ENCODE measurements at regions not wholly inside any gene's neighbourhood (a gene's known extent, or its start where the extent isn't known, plus 50 kb on each side); places are given as distances from the start of the nearest gene placed in this dataset.

DNA sequence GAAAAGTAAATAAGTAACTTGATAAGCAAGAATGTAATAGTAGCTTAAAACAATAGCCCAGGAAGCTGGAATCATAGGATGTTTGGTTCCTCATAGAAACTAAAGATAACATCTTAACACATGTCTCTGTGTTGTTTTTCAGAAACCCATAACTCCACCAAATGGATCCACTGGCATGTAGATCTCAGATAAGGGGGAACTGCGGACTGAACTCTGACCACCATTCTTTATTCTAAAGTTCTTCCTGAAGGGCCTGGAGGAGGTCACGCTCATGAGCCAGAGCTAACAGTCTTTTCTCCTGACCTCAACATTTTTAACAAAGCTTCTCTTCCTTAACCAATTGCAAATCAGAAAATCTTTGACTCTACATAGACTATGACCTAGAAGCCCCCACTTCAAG lies 101.9 kb downstream of the SOX14 start:
- Histone ChIP-seq H3K9me3 (ENCODE audit: insufficient read depth, low read depth) (no peaks in the 10 kb centered on the region), H3K9me2 (ENCODE audit: insufficient read depth) (no peaks in the 10 kb centered on the region), H3K27me3 (ENCODE audit: insufficient read depth, low read depth) (0 out of 2 replicates have a peak, but pooled peaks cover 3% of the 10 kb centered on the region), H3F3A (ENCODE audit: insufficient read depth, low read depth) (no peaks in the 10 kb centered on the region), H3K4me1 (replicated peaks; ENCODE audit: insufficient read depth) (no peaks in the 10 kb centered on the region), H2AFZ (no peak overlapping the region), H3K4me3 (no peak overlapping the region), H3K4me2 (no peak overlapping the region), H3K27ac (no peak overlapping the region), H3K79me2 (ENCODE audit: low read depth) (no peaks in the 10 kb centered on the region), H3K36me3 (ENCODE audit: low read depth) (no peaks in the 10 kb centered on the region), H4K20me1 (ENCODE audit: insufficient read depth) (no peaks in the 10 kb centered on the region)
- ChIA-PET POLR2A (ENCODE audit: unreplicated experiment) (no interaction called here), CTCF (no interaction called here)
- no TSS peak for BruUV-seq (replicated peaks)
- TF ChIP-seq, protein P1, sequence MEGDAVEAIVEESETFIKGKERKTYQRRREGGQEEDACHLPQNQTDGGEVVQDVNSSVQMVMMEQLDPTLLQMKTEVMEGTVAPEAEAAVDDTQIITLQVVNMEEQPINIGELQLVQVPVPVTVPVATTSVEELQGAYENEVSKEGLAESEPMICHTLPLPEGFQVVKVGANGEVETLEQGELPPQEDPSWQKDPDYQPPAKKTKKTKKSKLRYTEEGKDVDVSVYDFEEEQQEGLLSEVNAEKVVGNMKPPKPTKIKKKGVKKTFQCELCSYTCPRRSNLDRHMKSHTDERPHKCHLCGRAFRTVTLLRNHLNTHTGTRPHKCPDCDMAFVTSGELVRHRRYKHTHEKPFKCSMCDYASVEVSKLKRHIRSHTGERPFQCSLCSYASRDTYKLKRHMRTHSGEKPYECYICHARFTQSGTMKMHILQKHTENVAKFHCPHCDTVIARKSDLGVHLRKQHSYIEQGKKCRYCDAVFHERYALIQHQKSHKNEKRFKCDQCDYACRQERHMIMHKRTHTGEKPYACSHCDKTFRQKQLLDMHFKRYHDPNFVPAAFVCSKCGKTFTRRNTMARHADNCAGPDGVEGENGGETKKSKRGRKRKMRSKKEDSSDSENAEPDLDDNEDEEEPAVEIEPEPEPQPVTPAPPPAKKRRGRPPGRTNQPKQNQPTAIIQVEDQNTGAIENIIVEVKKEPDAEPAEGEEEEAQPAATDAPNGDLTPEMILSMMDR (conservative IDR thresholded peaks at IDR 0.05): no peak
- no peak for TF ChIP-seq EZH2 (IDR thresholded peaks at IDR 0.05; ENCODE audit: low read depth)
- no peak for DNase-seq
- intact Hi-C loops (cut with micrococcal nuclease; ENCODE audit: unreplicated experiment): no loop called here

DNA sequence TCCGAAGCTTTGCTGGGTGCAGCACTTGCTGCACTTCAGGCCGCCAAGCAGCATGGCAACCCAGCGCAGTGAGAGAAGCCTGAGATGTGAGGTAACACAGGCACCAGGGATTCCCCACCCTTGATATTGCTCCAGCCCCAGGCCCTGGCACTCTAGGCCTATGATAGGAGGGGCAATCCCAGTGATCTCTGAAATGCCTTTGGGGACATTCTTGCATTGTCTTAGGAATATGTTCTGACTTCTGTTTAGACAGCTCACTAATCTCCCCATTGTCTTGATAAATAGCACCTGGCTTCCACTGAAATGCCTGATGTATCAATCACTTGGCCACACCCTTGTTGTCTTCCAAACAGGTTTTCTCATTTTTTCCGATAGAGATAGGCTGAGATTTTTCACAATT lies 102.8 kb downstream of the SOX14 start:
- CTCF ChIA-PET: no interaction called here
- Histone ChIP-seq H3K27me3 (ENCODE audit: insufficient read depth, low read depth) (no peaks in the 10 kb centered on the region), H3K4me2 (no peak overlapping the region), H3F3A (ENCODE audit: insufficient read depth, low read depth) (no peaks in the 10 kb centered on the region), H4K20me1 (ENCODE audit: insufficient read depth) (no peaks in the 10 kb centered on the region), H3K9me3 (ENCODE audit: insufficient read depth, low read depth) (no peaks in the 10 kb centered on the region), H3K4me3 (no peak overlapping the region), H2AFZ (no peak overlapping the region), H3K9me2 (ENCODE audit: insufficient read depth) (no peaks in the 10 kb centered on the region), H3K36me3 (ENCODE audit: low read depth) (no peaks in the 10 kb centered on the region), H3K4me1 (replicated peaks; ENCODE audit: insufficient read depth) (no peaks in the 10 kb centered on the region), H3K79me2 (ENCODE audit: low read depth) (no peaks in the 10 kb centered on the region), H3K27ac (no peak overlapping the region)
- TF ChIP-seq, protein P1 (conservative IDR thresholded peaks at IDR 0.05): no peak
- no TSS peak for BruUV-seq (replicated peaks)
- DNase-seq: no peak
- intact Hi-C loops (cut with micrococcal nuclease; ENCODE audit: unreplicated experiment): no loop called here
- POLR2A ChIA-PET (ENCODE audit: unreplicated experiment): interaction anchor here (0.6 kb wide), 1 partner anchor 165 kb away, joined by 4 read pairs; no protein-coding TSS in a partner anchor

DNA sequence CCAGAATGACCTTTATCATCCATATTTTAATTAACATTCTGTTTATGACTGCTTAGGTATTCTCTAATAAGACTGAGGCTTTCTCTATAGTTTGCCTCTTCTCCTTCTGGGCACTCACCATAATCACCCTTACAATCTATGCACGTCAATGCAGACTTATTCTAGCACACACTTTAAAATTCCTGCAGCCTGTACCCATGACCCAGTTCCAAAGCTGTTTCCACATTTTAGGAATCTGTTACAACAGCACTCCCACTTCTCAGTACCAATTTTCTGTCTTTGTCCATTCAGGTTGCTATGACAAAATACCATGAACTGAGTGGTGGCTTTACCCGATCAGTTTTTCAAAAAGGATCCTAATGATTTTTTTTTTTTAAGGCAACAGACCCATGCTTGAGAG lies 103.5 kb downstream of the SOX14 start:
- no peak for DNase-seq
- H3K4me3 ChIP-seq: no peak overlapping the region
- H3K9me3 ChIP-seq (ENCODE audit: insufficient read depth, low read depth): no peaks in the 10 kb centered on the region
- H3F3A ChIP-seq (ENCODE audit: insufficient read depth, low read depth): no peaks in the 10 kb centered on the region
- H3K27ac ChIP-seq: no peak overlapping the region
- H2AFZ ChIP-seq: no peak overlapping the region
- CTCF ChIA-PET: no interaction called here
- H3K4me1 ChIP-seq (replicated peaks; ENCODE audit: insufficient read depth): no peaks in the 10 kb centered on the region
- H3K36me3 ChIP-seq (ENCODE audit: low read depth): no peaks in the 10 kb centered on the region
- H3K27me3 ChIP-seq (ENCODE audit: insufficient read depth, low read depth): no peaks in the 10 kb centered on the region
- no peaks in the 10 kb centered on the region for H3K79me2 ChIP-seq (ENCODE audit: low read depth)
- POLR2A ChIA-PET (ENCODE audit: unreplicated experiment): no interaction called here
- intact Hi-C loops (cut with micrococcal nuclease; ENCODE audit: unreplicated experiment): no loop called here
- no peak for TF ChIP-seq EZH2 (IDR thresholded peaks at IDR 0.05; ENCODE audit: low read depth)
- TF ChIP-seq, protein P1 (conservative IDR thresholded peaks at IDR 0.05): no peak
- BruUV-seq (replicated peaks): no TSS peak
- H4K20me1 ChIP-seq (ENCODE audit: insufficient read depth): no peaks in the 10 kb centered on the region
- H3K4me2 ChIP-seq: no peak overlapping the region
- no peaks in the 10 kb centered on the region for H3K9me2 ChIP-seq (ENCODE audit: insufficient read depth)
